Psoas muscle (tissue), 7 donors: ENCODE measurements at regions not wholly inside any gene's neighbourhood (a gene's known extent, or its start where the extent isn't known, plus 50 kb on each side); places are given as distances from the start of the nearest gene placed in this dataset.

ENCODE experiments used
- ATAC-seq, 4 donors: fragments of 200-7000 bp; cut with Tn5 transposase; one replicate each; pipeline ENCODE4 v1.9.1; 2020; ENCODE audit warnings: moderate library complexity in 3 of 4, mild to moderate bottlenecking in 2 of 4
- DNase-seq, 2 donors: peaks; one replicate each; pipeline ENCODE4 v3.0.0-alpha.2; 2020
- H3K27ac ChIP-seq: fragments of 200-600 bp; one replicate; pipeline ENCODE4 v1.8.0; 2022
- H3K27me3 ChIP-seq, 3 donors: fragments of 200-600 bp in 1 of 3; one replicate each; pipeline versions ENCODE4 v1.6.1 to v1.8.0; 2013 to 2022; ENCODE audit warnings: low read length in 2 of 3, mild to moderate bottlenecking in 2 of 3, moderate library complexity in 1 of 3; ENCODE audit not compliant: insufficient read depth in 3 of 3
- H3K36me3 ChIP-seq, 2 donors: fragments of 200-600 bp in 1 of 2; one replicate each; pipeline versions ENCODE4 v1.6.1 to v1.8.0; 2013 to 2022; ENCODE audit warnings: low read depth in 1 of 2, mild to moderate bottlenecking in 1 of 2, moderate library complexity in 1 of 2; ENCODE audit not compliant: insufficient read depth in 1 of 2
- H3K4me1 ChIP-seq: fragments of 200-600 bp; one replicate; pipeline ENCODE4 v1.8.0; 2022
- H3K4me3 ChIP-seq: fragments of 200-600 bp; one replicate; pipeline ENCODE4 v1.8.0; 2022; ENCODE audit warnings: mild to moderate bottlenecking
- H3K9me3 ChIP-seq: fragments of 200-600 bp; one replicate; pipeline ENCODE4 v1.8.0; 2022
- WGBS, 3 donors: extraction: QIAGEN DNeasy Blood & Tissue Kit; methylation state at CpG; one replicate each; pipeline versions ENCODE4 v1.1.6 to v1.1.7; 2013; 5-methylcytosine and 5-hydroxymethylcytosine counted together
- intact Hi-C, 2 donors: fragments of 100-400 bp; cut with DNase I; formaldehyde crosslinking; loops; one replicate each; pipeline versions ENCODE4 v1.11.0 to v1.14.2; 2022
- TF ChIP-seq, protein P1 (sequence below): fragments of 200-600 bp; IDR thresholded peaks from one replicate; pipeline ENCODE4 v1.8.0; 2022; ENCODE audit warnings: antibody characterized with exemption
- donor health status: healthy with polysubstance abuse.
- donor health status: DM: no; HTN: no; CAD: no; lungs with moderate emphysema.
- donor health status: Bipolar disorder and iron deficiency.
- donor health status: healthy.
- donor health status: DM: yes; HTN: yes; CAD: no.
- donor health status: DM: no; HTN: no; CAD: no.
- donor health status: DM: yes; HTN: yes; CAD: no.

DNA sequence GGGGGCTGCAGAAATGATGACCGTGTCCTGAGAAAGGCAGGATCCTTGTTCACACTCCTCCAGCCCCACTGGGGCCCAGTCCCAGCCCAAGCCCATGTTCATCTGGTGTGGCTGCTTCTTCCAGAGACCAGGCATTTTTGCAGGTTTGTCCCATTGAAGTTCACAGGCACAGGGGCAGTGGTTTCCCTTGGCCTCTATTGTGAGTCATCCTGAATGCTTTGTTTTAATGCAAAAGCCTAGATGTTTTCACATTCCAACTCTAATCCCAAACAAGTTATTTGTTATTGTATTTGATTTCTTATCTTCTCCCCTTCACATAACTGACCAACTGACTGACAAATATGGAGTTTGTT is 426.4 kb upstream of the ID2 start:
- ATAC-seq (no peak), DNase-seq (no peak)
- no peaks in the 10 kb centered on the region for H3K36me3 ChIP-seq
- intact Hi-C loops = no loop called here
- no peaks in the 10 kb centered on the region for H3K4me1 ChIP-seq
- H3K9me3 ChIP-seq = no peaks in the 10 kb centered on the region
- no peak overlapping the region for H3K27ac ChIP-seq
- H3K4me3 ChIP-seq = no peak overlapping the region
- H3K27me3 ChIP-seq = no peaks in the 10 kb centered on the region
- TF ChIP-seq, protein P1, sequence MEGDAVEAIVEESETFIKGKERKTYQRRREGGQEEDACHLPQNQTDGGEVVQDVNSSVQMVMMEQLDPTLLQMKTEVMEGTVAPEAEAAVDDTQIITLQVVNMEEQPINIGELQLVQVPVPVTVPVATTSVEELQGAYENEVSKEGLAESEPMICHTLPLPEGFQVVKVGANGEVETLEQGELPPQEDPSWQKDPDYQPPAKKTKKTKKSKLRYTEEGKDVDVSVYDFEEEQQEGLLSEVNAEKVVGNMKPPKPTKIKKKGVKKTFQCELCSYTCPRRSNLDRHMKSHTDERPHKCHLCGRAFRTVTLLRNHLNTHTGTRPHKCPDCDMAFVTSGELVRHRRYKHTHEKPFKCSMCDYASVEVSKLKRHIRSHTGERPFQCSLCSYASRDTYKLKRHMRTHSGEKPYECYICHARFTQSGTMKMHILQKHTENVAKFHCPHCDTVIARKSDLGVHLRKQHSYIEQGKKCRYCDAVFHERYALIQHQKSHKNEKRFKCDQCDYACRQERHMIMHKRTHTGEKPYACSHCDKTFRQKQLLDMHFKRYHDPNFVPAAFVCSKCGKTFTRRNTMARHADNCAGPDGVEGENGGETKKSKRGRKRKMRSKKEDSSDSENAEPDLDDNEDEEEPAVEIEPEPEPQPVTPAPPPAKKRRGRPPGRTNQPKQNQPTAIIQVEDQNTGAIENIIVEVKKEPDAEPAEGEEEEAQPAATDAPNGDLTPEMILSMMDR = no peak
- 91 to 100% (median 95%) methylated on average over 1 of the region's 1 CpG for WGBS, 3 donors

DNA sequence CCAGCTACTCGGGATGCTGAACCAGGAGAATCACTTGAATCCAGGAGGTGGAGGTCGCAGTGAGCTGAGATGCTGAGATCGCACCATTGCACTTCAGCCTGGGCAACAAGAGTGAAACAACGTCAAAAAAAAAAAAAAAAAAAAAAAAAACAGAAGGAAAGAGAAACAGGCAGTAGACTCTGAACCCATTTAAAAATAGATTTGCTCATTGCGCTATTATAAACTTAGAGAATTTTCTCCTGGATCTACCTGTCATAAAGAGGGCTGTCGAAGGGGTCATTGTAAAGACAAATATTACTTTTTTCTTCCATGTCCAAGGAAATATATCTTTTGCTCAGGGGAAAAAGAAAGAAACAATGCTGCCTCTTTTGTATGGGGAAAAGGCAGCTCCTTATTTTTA is 425.0 kb upstream of the ID2 start:
- Histone ChIP-seq H3K27me3 (no peaks in the 10 kb centered on the region), H3K9me3 (no peaks in the 10 kb centered on the region), H3K4me3 (no peak overlapping the region), H3K4me1 (no peaks in the 10 kb centered on the region), H3K27ac (no peak overlapping the region), H3K36me3 (no peaks in the 10 kb centered on the region)
- TF ChIP-seq, protein P1 = no peak
- intact Hi-C loops = no loop called here
- no peak for ATAC-seq
- 81 to 86% (median 86%) methylated on average over 6 of the region's 6 CpGs for WGBS, 3 donors
- DNase-seq = no peak

- Histone ChIP-seq H3K27ac (no peak overlapping the region), H3K27me3 (no peaks in the 10 kb centered on the region), H3K4me3 (no peak overlapping the region), H3K36me3 (no peaks in the 10 kb centered on the region), H3K9me3 (no peaks in the 10 kb centered on the region), H3K4me1 (no peaks in the 10 kb centered on the region)
- no peak for ATAC-seq
- no peak for DNase-seq
- 41 to 58% (median 55%) methylated on average over 4 of the region's 4 CpGs for WGBS, 3 donors
- TF ChIP-seq, protein P1 = no peak
- intact Hi-C loops = no loop called here
Observed at GRCh38 chr2:8257502-8257901, 424.4 kb upstream of the ID2 start.

DNA sequence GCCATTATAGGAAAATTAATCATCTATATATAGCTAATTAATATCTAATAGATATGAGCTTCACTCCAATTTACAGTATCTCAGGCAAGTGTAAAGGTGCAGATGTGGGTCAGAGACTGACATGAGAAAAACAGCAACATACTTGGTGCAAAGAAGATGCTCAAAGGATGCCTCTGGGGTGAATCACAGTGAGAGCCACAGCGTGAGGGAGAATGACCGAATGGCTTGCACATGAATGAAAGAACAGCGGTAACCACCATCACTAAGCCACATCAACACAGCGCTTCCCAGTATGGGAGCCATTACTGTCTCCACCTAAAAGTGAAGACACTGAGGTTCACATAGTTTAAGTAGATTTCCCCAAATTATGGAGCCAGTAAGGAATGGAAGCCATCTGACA is 423.4 kb upstream of the ID2 start:
- ATAC-seq (no peak), DNase-seq (no peak)
- no peaks in the 10 kb centered on the region for H3K9me3 ChIP-seq
- H3K4me1 ChIP-seq = no peaks in the 10 kb centered on the region
- TF ChIP-seq, protein P1 = no peak
- no peak overlapping the region for H3K4me3 ChIP-seq
- H3K27me3 ChIP-seq = no peaks in the 10 kb centered on the region
- 97 to 98% (median 97%) methylated on average over 4 of the region's 4 CpGs for WGBS, 3 donors
- no peak overlapping the region for H3K27ac ChIP-seq
- intact Hi-C loops = no loop called here
- no peaks in the 10 kb centered on the region for H3K36me3 ChIP-seq

GRCh38 chr2:8259106-8259840 is 422.6 kb upstream of the ID2 start:
- 66 to 82% (median 67%) methylated on average over 4 of the region's 4 CpGs for WGBS, 3 donors
- no peak overlapping the region for H3K4me3 ChIP-seq
- TF ChIP-seq, protein P1 = no peak
- no peak overlapping the region for H3K27ac ChIP-seq
- no peaks in the 10 kb centered on the region for H3K9me3 ChIP-seq
- ATAC-seq = no peak
- H3K27me3 ChIP-seq = no peaks in the 10 kb centered on the region
- no peak for DNase-seq
- H3K4me1 ChIP-seq = no peaks in the 10 kb centered on the region
- intact Hi-C loops = no loop called here
- H3K36me3 ChIP-seq = no peaks in the 10 kb centered on the region
